GM12874 (cell line): ENCODE measurements at regions not wholly inside any gene's neighbourhood (a gene's known extent, or its start where the extent isn't known, plus 50 kb on each side); places are given as distances from the start of the nearest gene placed in this dataset.

Experiments
- TF ChIP-seq, protein P1 (sequence below): IDR thresholded peaks from 2 replicates; pipeline ENCODE4 v1.5.1; 2011; ENCODE audit warnings: low read depth, mild to moderate bottlenecking, control low read depth, low read length, moderate library complexity; ENCODE audit not compliant: insufficient read depth

GRCh38 chr7:18241543-18242231 is 214.0 kb upstream of the PRPS1L1 start:
- TF ChIP-seq, protein P1, sequence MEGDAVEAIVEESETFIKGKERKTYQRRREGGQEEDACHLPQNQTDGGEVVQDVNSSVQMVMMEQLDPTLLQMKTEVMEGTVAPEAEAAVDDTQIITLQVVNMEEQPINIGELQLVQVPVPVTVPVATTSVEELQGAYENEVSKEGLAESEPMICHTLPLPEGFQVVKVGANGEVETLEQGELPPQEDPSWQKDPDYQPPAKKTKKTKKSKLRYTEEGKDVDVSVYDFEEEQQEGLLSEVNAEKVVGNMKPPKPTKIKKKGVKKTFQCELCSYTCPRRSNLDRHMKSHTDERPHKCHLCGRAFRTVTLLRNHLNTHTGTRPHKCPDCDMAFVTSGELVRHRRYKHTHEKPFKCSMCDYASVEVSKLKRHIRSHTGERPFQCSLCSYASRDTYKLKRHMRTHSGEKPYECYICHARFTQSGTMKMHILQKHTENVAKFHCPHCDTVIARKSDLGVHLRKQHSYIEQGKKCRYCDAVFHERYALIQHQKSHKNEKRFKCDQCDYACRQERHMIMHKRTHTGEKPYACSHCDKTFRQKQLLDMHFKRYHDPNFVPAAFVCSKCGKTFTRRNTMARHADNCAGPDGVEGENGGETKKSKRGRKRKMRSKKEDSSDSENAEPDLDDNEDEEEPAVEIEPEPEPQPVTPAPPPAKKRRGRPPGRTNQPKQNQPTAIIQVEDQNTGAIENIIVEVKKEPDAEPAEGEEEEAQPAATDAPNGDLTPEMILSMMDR, result no peak

DNA sequence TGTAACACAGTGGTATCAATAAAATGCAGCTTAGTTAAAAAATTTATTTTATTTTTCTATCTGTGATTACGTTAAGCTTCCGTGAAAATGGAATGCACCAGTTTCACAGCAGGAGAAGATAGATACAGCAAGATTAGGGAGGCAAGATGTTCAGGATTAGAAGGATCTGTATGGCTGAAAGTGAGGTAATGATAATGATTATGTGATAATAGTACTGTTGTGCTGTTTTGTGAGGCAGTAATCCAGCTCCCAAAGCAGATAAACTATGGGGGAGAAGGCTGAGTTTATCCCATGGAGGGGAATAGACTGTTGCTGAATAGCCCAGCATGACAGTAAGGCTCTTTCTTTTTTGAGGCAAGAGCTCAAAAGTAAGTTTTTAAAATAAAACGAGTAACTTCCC is 216.1 kb upstream of the PRPS1L1 start:
- TF ChIP-seq, protein P1, result no peak

DNA sequence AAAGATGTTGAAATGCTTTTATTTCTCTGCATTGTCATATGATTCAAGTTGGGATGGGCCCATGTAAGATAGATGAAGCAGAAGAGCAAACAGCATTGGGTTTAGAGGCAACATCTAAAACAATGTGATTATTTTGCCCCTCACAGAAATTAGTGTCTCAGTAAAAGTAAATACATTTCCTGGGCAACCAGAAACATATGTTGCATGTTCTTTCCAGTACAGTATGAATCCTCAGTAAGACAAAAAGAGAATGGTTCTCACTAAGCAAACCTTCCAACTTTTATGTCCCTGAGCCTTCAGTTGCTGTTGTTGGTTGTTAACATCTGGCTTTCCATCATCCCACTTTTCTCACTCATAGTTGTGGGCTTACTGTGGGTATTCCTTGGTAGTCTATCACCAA is 222.5 kb upstream of the PRPS1L1 start:
- TF ChIP-seq, protein P1, result no peak

DNA sequence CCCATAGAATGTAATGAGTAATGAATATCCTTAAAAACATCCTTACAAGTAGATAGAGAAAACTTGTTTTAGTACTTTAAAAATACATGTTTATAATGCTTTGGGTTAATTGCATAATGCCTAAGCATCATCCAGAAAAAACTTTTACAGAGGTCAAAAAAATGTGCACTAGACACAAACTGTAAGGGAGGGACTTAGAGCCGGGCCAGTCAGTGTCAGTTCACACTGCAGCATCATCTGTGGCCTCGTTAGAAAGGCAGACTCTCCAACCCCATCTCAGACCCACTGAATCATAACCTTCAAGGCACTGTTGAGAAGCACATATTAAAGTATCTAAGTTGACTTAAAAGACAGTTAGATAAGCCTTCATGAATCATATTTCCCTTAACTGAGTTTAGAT is 230.1 kb upstream of the PRPS1L1 start:
- TF ChIP-seq, protein P1, result no peak

DNA sequence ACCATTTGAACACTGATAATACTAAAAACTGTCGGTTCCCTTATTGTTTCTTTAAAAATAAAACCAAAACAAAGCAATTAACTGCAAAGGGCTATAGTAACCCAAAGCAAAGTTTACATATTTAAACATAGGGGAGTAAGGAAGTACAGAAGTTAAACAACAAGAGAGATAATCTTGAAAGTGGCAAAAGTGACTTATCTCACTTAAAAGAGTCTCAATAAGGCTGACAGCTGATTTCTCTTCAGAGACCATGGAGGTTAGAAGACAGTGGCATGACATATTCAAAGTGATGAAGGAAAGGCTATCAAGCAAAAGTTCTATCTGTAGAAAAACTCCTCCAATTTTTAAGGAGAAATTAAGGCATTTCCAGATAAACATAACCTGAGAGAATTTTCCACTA is 233.5 kb upstream of the HDAC9 start:
- TF ChIP-seq, protein P1, result no peak

- TF ChIP-seq, protein P1, result no peak
Measured at GRCh38 chr7:18265611-18266281, 229.8 kb upstream of the HDAC9 start.

DNA sequence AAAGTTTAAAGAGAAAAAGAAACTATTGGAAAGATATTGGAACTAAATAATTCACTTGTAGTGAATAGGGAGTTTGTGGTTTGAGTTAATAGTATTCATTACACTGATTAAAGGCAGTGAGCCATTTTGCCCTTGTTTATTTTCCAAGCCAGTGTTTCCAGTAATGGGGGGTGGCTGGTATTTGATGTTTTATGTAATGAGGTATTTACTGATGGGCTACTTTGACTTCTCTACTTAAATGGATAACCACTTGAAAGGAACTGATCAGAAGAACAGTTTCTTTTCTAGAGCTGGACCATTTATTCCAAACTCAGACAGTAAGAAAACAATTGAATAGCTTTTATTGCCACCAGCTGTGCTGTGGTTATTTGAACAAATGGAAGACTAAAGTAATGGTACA is 227.0 kb upstream of the HDAC9 start:
- TF ChIP-seq, protein P1, result no peak
